ENCODE measurements at regions not wholly inside any gene's neighbourhood (a gene's known extent, or its start where the extent isn't known, plus 50 kb on each side); places are given as distances from the start of the nearest gene placed in this dataset.

DNA sequence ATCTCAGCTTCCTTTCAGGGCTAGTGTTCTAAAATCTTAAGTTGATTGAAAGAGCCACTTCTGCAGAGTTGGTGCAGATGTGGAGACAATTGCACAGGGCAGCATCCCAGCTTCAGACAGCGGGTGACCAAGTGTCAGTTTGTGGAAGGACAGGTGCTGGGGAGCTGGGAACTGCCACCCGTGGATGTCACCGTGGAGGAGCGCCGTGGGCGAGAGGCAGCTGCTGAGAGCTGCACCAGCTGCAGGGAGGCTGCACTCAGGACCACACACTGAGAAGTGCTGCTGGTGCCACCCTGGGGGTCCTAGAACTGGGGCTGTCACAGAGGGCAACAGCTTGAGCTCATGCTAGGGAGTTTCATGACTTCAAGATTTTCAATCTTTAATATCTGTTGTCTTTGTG, 543.0 kb upstream of the FZD8 start:
- TF ChIP-seq, protein P1, sequence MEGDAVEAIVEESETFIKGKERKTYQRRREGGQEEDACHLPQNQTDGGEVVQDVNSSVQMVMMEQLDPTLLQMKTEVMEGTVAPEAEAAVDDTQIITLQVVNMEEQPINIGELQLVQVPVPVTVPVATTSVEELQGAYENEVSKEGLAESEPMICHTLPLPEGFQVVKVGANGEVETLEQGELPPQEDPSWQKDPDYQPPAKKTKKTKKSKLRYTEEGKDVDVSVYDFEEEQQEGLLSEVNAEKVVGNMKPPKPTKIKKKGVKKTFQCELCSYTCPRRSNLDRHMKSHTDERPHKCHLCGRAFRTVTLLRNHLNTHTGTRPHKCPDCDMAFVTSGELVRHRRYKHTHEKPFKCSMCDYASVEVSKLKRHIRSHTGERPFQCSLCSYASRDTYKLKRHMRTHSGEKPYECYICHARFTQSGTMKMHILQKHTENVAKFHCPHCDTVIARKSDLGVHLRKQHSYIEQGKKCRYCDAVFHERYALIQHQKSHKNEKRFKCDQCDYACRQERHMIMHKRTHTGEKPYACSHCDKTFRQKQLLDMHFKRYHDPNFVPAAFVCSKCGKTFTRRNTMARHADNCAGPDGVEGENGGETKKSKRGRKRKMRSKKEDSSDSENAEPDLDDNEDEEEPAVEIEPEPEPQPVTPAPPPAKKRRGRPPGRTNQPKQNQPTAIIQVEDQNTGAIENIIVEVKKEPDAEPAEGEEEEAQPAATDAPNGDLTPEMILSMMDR (IDR thresholded peaks at IDR 0.05; ENCODE audit: low read length) = no peak
- TF ChIP-seq EZH2 (optimal IDR thresholded peaks at IDR 0.05; ENCODE audit: low read depth, low read length) (no peak), EZH2phosphoT487 (IDR thresholded peaks at IDR 0.05; ENCODE audit: low read length) (no peak)

All from MM.1S (cell line).